ENCODE measurements at regions not wholly inside any gene's neighbourhood (a gene's known extent, or its start where the extent isn't known, plus 50 kb on each side); places are given as distances from the start of the nearest gene placed in this dataset.

- no peak for DNase-seq (ENCODE audit: extremely low read depth, low read depth)
Measured at GRCh38 chr16:88276591-88276990, 106.2 kb upstream of the ZNF469 start.

- no peak for DNase-seq (ENCODE audit: extremely low read depth, low read depth)
Measured at GRCh38 chr16:88279998-88280397, 102.8 kb upstream of the ZNF469 start.

GRCh38 chr16:88281858-88282563 lies 100.7 kb upstream of the ZNF469 start:
- DNase-seq (ENCODE audit: extremely low read depth, low read depth) = no peak

- no peak for DNase-seq (ENCODE audit: extremely low read depth, low read depth)
Measured at GRCh38 chr16:88282564-88283395, 100.0 kb upstream of the ZNF469 start.

- no peak for DNase-seq (ENCODE audit: extremely low read depth, low read depth)
Measured at GRCh38 chr16:88283596-88283995, 99.2 kb upstream of the ZNF469 start.

- DNase-seq (ENCODE audit: extremely low read depth, low read depth) = no peak
Measured at GRCh38 chr16:88284101-88284500, 98.7 kb upstream of the ZNF469 start.

- DNase-seq (ENCODE audit: extremely low read depth, low read depth) = no peak
Measured at GRCh38 chr16:88284626-88285513, 97.9 kb upstream of the ZNF469 start.

- DNase-seq (ENCODE audit: extremely low read depth, low read depth) = no peak
Measured at GRCh38 chr16:88285514-88285822, 97.3 kb upstream of the ZNF469 start.

- DNase-seq (ENCODE audit: extremely low read depth, low read depth) = no peak
Measured at GRCh38 chr16:88286301-88286923, 96.3 kb upstream of the ZNF469 start.

GRCh38 chr16:88287219-88287618 lies 95.5 kb upstream of the ZNF469 start:
- DNase-seq (ENCODE audit: extremely low read depth, low read depth) = peak; percentile 69

- DNase-seq (ENCODE audit: extremely low read depth, low read depth) = no peak
Measured at GRCh38 chr16:88288303-88288702, 94.5 kb upstream of the ZNF469 start.

GRCh38 chr16:88289001-88289400 lies 93.8 kb upstream of the ZNF469 start:
- no peak for DNase-seq (ENCODE audit: extremely low read depth, low read depth)

- no peak for DNase-seq (ENCODE audit: extremely low read depth, low read depth)
Measured at GRCh38 chr16:88289561-88289960, 93.2 kb upstream of the ZNF469 start.

- no peak for DNase-seq (ENCODE audit: extremely low read depth, low read depth)
Measured at GRCh38 chr16:88289968-88290401, 92.8 kb upstream of the ZNF469 start.

GRCh38 chr16:88290850-88291830 lies 91.6 kb upstream of the ZNF469 start:
- no peak for DNase-seq (ENCODE audit: extremely low read depth, low read depth)

- no peak for DNase-seq (ENCODE audit: extremely low read depth, low read depth)
Measured at GRCh38 chr16:88292007-88292970, 90.5 kb upstream of the ZNF469 start.

- no peak for DNase-seq (ENCODE audit: extremely low read depth, low read depth)
Measured at GRCh38 chr16:88293097-88293496, 89.7 kb upstream of the ZNF469 start.

GRCh38 chr16:88295671-88296436 lies 86.9 kb upstream of the ZNF469 start:
- DNase-seq (ENCODE audit: extremely low read depth, low read depth) = no peak
